H54 (cell line): ENCODE measurements at regions not wholly inside any gene's neighbourhood (a gene's known extent, or its start where the extent isn't known, plus 50 kb on each side); places are given as distances from the start of the nearest gene placed in this dataset.
"Not testable (repeated sequence)": the region's sequence is repeated elsewhere in the genome, so short reads cannot be mapped to it uniquely, and the experiment has no call there.

Experiments used
- DNase-seq: peaks from one replicate; pipeline ENCODE4 v3.0.0; 2011; ENCODE audit warnings: low spot score, mixed read lengths; ENCODE audit not compliant: insufficient read length
- FAIRE-seq: peaks from 3 replicates; lab custom pipeline; 2011; peaks lifted over from hg19 to GRCh38; lab: Jason Lieb, UNC
- POLR2A ChIP-seq: IDR thresholded peaks from 2 replicates; pipeline ENCODE4 v1.6.1; 2011; ENCODE audit warnings: low read depth, mild to moderate bottlenecking, low read length

DNA sequence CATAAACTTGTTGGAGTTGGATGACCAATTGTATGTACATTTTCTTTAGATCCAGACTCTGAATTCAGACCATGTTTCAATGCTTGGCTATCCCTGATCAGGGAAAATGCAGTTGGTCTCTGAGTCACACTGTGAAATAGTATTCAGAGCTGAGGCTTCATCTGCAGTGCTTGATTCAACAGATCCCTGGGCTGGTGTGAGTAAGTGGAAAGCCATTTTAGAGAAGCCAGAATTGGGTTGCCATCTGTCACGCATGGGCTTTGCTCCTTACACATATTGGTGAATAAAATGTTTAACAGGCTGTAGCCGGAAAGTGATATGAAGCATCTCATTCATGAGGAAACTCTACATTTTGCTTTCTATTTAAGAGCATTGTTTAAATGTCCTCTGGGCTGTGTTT lies 50.0 kb upstream of the ACYP2 start:
- FAIRE-seq: peak; percentile 99
- no peak for TF ChIP-seq POLR2A
- DNase-seq: peak; percentile 66

GRCh38 chr2:54063967-54064535 lies 51.4 kb upstream of the ACYP2 start:
- no peak for TF ChIP-seq POLR2A
- DNase-seq (no peak), FAIRE-seq (no peak)

GRCh38 chr2:54062401-54062800 lies 53.0 kb upstream of the ACYP2 start:
- no peak for TF ChIP-seq POLR2A
- no peak for FAIRE-seq

DNA sequence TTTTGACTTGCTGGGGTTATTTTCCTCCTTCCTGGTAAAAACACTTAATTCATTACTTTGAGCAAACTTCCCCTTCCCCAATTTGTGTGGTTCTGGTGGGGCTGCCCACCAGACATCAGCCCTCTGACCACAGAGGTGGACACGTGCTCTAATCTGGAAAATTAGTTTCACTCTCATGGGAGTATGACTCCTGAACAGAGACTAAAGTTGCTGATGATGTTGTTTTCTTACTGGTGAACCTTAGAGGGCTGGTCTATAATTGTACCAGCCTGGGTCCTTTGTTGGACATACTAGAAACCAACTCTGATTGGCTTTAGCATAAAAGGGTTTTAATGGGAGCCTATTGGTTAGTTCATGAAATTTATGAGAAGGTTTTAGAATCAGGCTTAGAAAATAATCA lies 54.1 kb upstream of the ACYP2 start:
- no peak for FAIRE-seq
- DNase-seq: no peak
- no peak for TF ChIP-seq POLR2A

More at GRCh38 chr2:54062401-54062800, 53.0 kb upstream of the ACYP2 start:
- no peak for DNase-seq

- FAIRE-seq: peak; percentile 66
- DNase-seq: no peak
- no peak for TF ChIP-seq POLR2A
These were observed 55.4 kb upstream of the ACYP2 start for GRCh38 chr2:54059986-54060385.

DNA sequence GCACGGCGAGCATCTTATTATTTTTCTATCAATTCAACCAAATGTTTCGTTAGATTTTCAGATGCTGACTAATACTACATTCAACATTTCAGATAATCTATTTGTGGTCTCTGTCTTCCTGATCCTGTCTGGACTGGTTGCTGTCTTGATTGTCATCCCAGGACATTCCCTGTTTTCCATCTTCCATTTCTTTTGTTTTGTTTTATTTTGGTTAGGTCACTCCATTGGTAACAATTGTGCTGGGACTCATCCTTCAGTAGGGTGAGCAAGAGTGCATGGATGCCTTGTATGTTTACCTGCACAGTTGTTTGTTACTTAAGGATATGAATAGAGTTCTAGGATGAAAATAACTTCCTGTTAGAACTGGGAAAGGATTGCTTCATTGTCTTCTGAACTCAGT lies 55.9 kb upstream of the ACYP2 start:
- no peak for TF ChIP-seq POLR2A
- DNase-seq (no peak), FAIRE-seq (peak; percentile 58)

GRCh38 chr2:54058449-54058848 lies 57.0 kb upstream of the ACYP2 start:
- DNase-seq (no peak), FAIRE-seq (no peak)
- TF ChIP-seq POLR2A: no peak

DNA sequence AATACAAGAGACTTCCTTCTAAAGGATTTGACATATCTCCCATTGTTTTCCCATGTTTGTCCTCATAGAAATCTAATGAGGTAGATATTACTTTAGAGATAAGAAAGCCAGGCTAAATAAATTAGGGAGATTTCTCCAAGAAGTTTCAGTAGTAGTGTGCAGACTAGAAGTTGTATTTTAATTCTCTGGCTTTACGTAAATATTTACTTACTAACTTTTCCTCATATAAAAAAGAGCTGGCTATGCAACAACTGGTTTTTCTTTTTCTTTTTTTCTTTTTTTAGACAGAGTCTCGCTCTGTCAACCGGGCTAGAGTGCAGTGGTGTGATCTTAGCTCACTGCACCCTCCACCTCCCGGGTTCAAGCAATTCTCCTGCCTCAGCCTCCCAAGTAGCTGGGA lies 60.6 kb upstream of the ACYP2 start:
- no peak for DNase-seq
- no peak for TF ChIP-seq POLR2A
- no peak for FAIRE-seq

DNA sequence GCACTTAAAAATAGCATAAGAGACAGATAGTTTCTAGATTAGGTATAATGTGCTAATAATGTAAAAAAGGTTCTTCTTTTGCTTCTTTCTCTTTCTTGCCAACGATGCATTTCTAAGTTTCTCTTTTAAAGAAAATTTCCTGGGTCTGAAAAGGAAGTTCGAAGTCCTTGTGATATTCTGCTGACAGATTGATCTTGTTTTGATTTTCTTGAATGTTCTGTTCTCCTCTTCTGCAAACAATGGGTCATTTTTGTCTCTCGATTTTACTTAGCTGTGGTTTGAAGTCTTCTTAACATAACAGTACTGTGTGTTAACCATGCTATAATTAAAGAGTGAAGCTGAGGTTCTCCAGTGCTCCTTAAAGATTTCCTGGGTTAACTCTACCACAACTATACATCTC lies 61.1 kb upstream of the ACYP2 start:
- DNase-seq: no peak
- no peak for TF ChIP-seq POLR2A
- no peak for FAIRE-seq

DNA sequence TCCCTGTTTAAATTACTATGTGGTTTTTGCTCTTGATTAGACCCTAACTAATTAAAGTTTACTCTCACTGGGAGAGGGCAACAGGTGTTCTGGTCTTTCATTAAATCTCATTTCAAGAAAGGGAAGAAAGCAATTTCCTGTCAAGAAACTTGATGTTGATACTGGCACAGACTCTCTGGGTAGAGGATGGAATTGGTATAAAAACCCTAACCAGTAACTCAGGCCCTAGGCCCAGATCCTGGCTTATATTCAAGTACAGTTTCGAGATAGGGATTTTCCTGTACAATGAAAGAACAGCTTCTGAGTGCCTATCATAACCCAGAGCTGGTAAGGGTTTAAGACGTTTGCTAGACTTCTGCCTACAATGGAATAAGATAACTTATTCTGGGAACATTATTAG lies 61.6 kb upstream of the ACYP2 start:
- DNase-seq (no peak), FAIRE-seq (no peak)
- no peak for TF ChIP-seq POLR2A

DNA sequence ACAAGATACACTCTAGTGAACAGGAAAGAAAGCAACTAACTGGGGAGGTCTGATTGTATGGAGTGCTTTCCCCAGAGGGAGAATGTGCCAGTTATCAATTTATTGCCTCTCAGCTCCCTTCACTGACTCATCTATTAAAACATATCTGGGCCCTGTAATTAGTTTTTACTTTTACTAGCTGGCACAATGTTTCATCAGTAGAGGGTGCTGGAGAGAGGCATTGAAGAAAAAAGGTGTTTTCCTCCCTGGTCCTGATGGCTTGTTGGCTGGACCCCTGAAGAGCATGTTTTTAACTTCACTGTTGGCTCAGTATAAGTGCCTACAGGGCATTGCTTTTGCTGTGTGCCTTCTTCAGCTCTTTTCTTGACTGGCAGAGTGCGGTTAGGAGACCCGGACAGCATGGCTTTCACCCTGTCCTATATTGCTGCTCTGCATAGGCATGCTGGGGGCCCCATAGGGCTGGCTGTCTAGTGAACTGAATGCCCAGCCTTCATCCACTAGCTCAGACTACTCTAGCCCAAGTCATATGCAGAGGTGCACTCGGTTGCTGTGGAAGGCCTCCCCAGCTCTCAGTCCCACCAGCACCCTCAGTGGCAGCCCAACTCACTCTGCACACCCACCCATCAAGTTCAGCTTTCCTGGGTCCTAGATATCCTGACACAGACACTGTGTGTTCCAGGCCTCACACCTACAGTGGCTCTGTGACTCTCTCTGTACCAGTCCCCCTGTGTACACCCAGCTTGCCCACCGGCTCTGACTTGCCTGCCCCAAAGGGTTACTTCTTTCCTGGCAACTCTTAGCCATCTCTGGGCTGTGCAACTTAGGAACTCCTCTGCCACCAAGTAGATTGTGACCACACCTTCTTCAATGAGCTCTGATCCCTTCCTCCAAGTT lies 62.3 kb upstream of the ACYP2 start:
- FAIRE-seq: peak; percentile 57
- DNase-seq: no peak
- TF ChIP-seq POLR2A: no peak

DNA sequence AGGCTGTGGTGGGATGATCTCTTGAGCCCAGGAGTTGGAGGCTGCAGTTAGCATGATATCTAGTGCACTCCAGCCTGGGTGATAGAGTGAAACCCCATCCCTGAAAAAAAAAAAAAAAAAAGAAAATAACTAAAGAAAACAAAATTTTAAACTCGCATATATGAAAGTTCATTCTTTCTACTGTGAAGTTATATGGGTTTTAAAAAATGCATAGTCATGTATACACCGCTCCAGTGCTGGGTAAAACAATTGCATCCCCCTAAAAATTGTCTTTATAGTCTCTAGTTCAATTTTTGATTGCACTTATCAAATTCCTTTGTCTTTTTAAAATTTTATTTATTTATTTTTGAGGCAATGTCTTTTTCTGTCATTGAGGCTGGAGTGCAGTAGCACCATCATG lies 65.0 kb upstream of the ACYP2 start:
- FAIRE-seq: no peak
- TF ChIP-seq POLR2A: no peak
- DNase-seq: no peak

DNA sequence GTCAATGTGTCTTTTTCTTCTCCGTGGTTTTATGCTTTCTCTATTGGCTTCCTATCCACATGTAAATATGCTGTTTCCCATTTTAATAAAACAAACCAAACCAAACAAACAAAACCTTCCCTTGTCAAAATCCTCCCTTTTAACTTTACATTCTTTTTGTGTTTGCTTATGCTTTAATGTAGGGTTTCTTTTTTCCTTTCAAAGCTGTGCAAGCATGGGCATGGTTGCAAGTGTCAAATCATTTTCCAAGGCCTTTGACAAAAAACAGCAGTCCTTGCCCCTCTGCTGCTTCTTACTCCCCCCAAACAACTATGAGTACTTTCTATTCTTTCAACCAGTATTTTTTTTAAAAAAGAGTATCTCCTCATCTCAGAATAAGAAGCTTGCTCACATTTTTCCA lies 66.0 kb upstream of the ACYP2 start:
- FAIRE-seq (no peak), DNase-seq (no peak)
- no peak for TF ChIP-seq POLR2A

GRCh38 chr2:54048896-54049295 lies 66.5 kb upstream of the ACYP2 start:
- not testable (repeated sequence) for FAIRE-seq, DNase-seq
